ENCODE measurements at regions not wholly inside any gene's neighbourhood (a gene's known extent, or its start where the extent isn't known, plus 50 kb on each side); places are given as distances from the start of the nearest gene placed in this dataset.

DNA sequence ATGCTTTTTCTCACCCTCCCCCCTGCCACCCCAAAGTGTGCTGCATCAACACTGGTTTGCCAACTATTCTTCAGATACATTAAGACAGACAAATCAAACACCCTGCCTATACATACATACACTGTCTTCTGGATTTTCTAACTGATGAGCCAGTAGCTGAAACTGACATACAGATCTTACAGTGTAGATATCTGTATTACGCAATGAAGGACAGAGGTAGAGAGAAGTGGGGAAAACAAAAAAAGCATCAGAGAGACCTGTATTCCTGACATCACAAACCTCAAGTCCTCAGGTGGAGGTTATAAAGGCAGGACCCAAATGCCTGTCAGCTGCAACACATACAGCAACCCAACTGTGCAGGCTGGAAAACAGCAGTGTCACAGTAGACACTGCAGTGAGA lies 535.4 kb downstream of the HACE1 start:
- TF ChIP-seq, protein P1, sequence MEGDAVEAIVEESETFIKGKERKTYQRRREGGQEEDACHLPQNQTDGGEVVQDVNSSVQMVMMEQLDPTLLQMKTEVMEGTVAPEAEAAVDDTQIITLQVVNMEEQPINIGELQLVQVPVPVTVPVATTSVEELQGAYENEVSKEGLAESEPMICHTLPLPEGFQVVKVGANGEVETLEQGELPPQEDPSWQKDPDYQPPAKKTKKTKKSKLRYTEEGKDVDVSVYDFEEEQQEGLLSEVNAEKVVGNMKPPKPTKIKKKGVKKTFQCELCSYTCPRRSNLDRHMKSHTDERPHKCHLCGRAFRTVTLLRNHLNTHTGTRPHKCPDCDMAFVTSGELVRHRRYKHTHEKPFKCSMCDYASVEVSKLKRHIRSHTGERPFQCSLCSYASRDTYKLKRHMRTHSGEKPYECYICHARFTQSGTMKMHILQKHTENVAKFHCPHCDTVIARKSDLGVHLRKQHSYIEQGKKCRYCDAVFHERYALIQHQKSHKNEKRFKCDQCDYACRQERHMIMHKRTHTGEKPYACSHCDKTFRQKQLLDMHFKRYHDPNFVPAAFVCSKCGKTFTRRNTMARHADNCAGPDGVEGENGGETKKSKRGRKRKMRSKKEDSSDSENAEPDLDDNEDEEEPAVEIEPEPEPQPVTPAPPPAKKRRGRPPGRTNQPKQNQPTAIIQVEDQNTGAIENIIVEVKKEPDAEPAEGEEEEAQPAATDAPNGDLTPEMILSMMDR (IDR thresholded peaks at IDR 0.05): no peak
- TF ChIP-seq POLR2AphosphoS5 (IDR thresholded peaks at IDR 0.05; ENCODE audit: low read depth, low read length): no peak
- TF ChIP-seq, protein P2, sequence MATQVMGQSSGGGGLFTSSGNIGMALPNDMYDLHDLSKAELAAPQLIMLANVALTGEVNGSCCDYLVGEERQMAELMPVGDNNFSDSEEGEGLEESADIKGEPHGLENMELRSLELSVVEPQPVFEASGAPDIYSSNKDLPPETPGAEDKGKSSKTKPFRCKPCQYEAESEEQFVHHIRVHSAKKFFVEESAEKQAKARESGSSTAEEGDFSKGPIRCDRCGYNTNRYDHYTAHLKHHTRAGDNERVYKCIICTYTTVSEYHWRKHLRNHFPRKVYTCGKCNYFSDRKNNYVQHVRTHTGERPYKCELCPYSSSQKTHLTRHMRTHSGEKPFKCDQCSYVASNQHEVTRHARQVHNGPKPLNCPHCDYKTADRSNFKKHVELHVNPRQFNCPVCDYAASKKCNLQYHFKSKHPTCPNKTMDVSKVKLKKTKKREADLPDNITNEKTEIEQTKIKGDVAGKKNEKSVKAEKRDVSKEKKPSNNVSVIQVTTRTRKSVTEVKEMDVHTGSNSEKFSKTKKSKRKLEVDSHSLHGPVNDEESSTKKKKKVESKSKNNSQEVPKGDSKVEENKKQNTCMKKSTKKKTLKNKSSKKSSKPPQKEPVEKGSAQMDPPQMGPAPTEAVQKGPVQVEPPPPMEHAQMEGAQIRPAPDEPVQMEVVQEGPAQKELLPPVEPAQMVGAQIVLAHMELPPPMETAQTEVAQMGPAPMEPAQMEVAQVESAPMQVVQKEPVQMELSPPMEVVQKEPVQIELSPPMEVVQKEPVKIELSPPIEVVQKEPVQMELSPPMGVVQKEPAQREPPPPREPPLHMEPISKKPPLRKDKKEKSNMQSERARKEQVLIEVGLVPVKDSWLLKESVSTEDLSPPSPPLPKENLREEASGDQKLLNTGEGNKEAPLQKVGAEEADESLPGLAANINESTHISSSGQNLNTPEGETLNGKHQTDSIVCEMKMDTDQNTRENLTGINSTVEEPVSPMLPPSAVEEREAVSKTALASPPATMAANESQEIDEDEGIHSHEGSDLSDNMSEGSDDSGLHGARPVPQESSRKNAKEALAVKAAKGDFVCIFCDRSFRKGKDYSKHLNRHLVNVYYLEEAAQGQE (IDR thresholded peaks at IDR 0.05; ENCODE audit: insufficient read depth in 1 of 2, low read depth in 2 of 2, low read length in 1 of 2): no peak
- TF ChIP-seq SIN3A (IDR thresholded peaks at IDR 0.05; ENCODE audit: borderline replicate concordance, insufficient read depth, low read depth, low read length): no peak
- no peak for TF ChIP-seq TCF7L2 (IDR thresholded peaks at IDR 0.05; ENCODE audit: low read depth, low read length)

Data from Panc1 (cell line).